ENCODE measurements at regions not wholly inside any gene's neighbourhood (a gene's known extent, or its start where the extent isn't known, plus 50 kb on each side); places are given as distances from the start of the nearest gene placed in this dataset.

- TF ChIP-seq, protein P1, sequence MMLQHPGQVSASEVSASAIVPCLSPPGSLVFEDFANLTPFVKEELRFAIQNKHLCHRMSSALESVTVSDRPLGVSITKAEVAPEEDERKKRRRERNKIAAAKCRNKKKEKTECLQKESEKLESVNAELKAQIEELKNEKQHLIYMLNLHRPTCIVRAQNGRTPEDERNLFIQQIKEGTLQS (CRISPR knock-in tag; IDR thresholded peaks at IDR 0.05), result no peak
- TF ChIP-seq CSRNP1 (CRISPR knock-in tag; IDR thresholded peaks at IDR 0.05), result no peak
- TF ChIP-seq NCOR1 (IDR thresholded peaks at IDR 0.05; ENCODE audit: borderline replicate concordance, low read length), result no peak
- no peak for TF ChIP-seq ZNF121 (CRISPR knock-in tag; IDR thresholded peaks at IDR 0.05)
- TF ChIP-seq TAF1 (CRISPR knock-in tag; IDR thresholded peaks at IDR 0.05), result no peak
- no peak for TF ChIP-seq MXD4 (CRISPR knock-in tag; IDR thresholded peaks at IDR 0.05)
- no peak for TF ChIP-seq SP2 (CRISPR knock-in tag; IDR thresholded peaks at IDR 0.05)
- no peak for TF ChIP-seq ZNF263 (CRISPR knock-in tag; IDR thresholded peaks at IDR 0.05)
- TF ChIP-seq SETDB1 (CRISPR knock-in tag; IDR thresholded peaks at IDR 0.05; ENCODE audit: borderline replicate concordance), result no peak
Measured at GRCh38 chr18:47522359-47522758, 270.9 kb upstream of the SKOR2 start.
